Fibroblast of lung (primary cell): ENCODE measurements at regions not wholly inside any gene's neighbourhood (a gene's known extent, or its start where the extent isn't known, plus 50 kb on each side); places are given as distances from the start of the nearest gene placed in this dataset.

Experiments
- CTCF ChIP-seq, 2 donors: IDR thresholded peaks in 1 of 2; conservative IDR thresholded peaks in 1 of 2; 1 replicate in 1 of 2; 2 replicates in 1 of 2; pipeline ENCODE4 v1.5.1; 2011 to 2012; ENCODE audit warnings: low read length in 2 of 2, control low read depth in 1 of 2, inconsistent platforms in 1 of 2, low read depth in 1 of 2, mild to moderate bottlenecking in 1 of 2
- EZH2 ChIP-seq: IDR thresholded peaks from 2 replicates; pipeline ENCODE4 v1.5.1; 2012; ENCODE audit warnings: low read length, control low read depth, mild to moderate bottlenecking; ENCODE audit errors: missing control alignments

- TF ChIP-seq CTCF (conservative IDR thresholded peaks at IDR 0.05 in 1 of 2, IDR thresholded peaks at IDR 0.05 in 1 of 2; ENCODE audit: low read depth in 1 of 2, low read length in 2 of 2) = no peak
- TF ChIP-seq EZH2 = no peak
Measured at GRCh38 chr5:57938174-57938557, 455.6 kb upstream of the ACTBL2 start.
